Left lung (tissue), 4 donors: ENCODE measurements at regions not wholly inside any gene's neighbourhood (a gene's known extent, or its start where the extent isn't known, plus 50 kb on each side); places are given as distances from the start of the nearest gene placed in this dataset.
"Not testable (repeated sequence)": the region's sequence is repeated elsewhere in the genome, so short reads cannot be mapped to it uniquely, and the experiment has no call there.

Source experiments
- ATAC-seq: fragments of 200-7000 bp; cut with Tn5 transposase; one replicate; pipeline ENCODE4 v1.9.1; 2020; ENCODE audit warnings: moderate library complexity
- DNase-seq, 4 donors: peaks; one replicate each; pipeline ENCODE4 v3.0.0-alpha.2; 2013 to 2020
- H3K27ac ChIP-seq, 2 donors: fragments of 200-600 bp; sonication (generic) in 1 of 2; one replicate each; pipeline versions ENCODE4 v1.5.0 to v1.8.0; 2020 to 2021
- H3K27me3 ChIP-seq, 2 donors: fragments of 200-600 bp; sonication (generic) in 1 of 2; one replicate each; pipeline versions ENCODE4 v1.5.0 to v1.8.0; 2020 to 2021
- H3K36me3 ChIP-seq, 2 donors: fragments of 200-600 bp; sonication (generic) in 1 of 2; one replicate each; pipeline versions ENCODE4 v1.5.0 to v1.8.0; 2020 to 2021
- H3K4me1 ChIP-seq, 2 donors: fragments of 200-600 bp; one replicate each; pipeline ENCODE4 v1.8.0; 2021
- H3K4me3 ChIP-seq, 2 donors: fragments of 200-600 bp; sonication (generic) in 1 of 2; one replicate each; pipeline versions ENCODE4 v1.5.0 to v1.8.0; 2020 to 2021; ENCODE audit warnings: mild to moderate bottlenecking in 1 of 2
- H3K9me3 ChIP-seq, 2 donors: fragments of 200-600 bp; sonication (generic) in 1 of 2; one replicate each; pipeline versions ENCODE4 v1.5.0 to v1.8.0; 2020 to 2021
- intact Hi-C, 2 donors: fragments of 100-400 bp; cut with DNase I; formaldehyde crosslinking; loops; one replicate each; pipeline versions ENCODE4 v1.11.2 to v1.14.2; 2022
- TF ChIP-seq, protein P1 (sequence below), 2 donors: fragments of 200-600 bp; sonication (generic) in 1 of 2; IDR thresholded peaks; one replicate each; pipeline versions ENCODE4 v1.5.0 to v1.8.0; 2021; ENCODE audit warnings: antibody characterized with exemption in 2 of 2
- donor health status: DM: no; HTN: yes; CAD: no.
- donor health status: DM: no; HTN: no; CAD: no.

DNA sequence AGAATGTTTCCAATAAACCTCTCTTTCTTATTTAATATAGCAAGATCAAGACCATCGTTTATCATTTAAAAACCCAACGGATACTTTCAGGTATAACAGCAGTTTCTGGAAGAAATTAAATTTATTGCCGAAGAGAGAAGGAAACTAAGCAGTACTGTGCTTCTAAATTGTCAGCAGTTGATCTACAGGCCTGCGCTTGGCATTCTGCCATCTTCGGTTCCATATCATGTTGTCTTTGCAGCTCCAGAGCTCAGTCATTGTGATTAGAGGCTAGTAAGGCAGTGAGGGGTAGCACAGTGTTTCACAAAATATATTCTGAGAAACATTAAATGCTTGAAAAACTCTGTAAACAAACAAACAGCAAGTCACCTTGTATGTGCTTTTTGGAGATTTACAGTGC lies 301.3 kb downstream of the REEP3 start:
- DNase-seq, result no peak
- no peak for ATAC-seq
- Histone ChIP-seq H3K4me1 (no peaks in the 10 kb centered on the region), H3K27me3 (no peaks in the 10 kb centered on the region), H3K9me3 (peaks cover 0 to 8% of the 10 kb centered on the region in 2 donors), H3K36me3 (no peaks in the 10 kb centered on the region), H3K4me3 (no peak overlapping the region), H3K27ac (no peak overlapping the region)
- intact Hi-C loops, result no loop called here
- TF ChIP-seq, protein P1, sequence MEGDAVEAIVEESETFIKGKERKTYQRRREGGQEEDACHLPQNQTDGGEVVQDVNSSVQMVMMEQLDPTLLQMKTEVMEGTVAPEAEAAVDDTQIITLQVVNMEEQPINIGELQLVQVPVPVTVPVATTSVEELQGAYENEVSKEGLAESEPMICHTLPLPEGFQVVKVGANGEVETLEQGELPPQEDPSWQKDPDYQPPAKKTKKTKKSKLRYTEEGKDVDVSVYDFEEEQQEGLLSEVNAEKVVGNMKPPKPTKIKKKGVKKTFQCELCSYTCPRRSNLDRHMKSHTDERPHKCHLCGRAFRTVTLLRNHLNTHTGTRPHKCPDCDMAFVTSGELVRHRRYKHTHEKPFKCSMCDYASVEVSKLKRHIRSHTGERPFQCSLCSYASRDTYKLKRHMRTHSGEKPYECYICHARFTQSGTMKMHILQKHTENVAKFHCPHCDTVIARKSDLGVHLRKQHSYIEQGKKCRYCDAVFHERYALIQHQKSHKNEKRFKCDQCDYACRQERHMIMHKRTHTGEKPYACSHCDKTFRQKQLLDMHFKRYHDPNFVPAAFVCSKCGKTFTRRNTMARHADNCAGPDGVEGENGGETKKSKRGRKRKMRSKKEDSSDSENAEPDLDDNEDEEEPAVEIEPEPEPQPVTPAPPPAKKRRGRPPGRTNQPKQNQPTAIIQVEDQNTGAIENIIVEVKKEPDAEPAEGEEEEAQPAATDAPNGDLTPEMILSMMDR (IDR thresholded peaks at IDR 0.05), result no peak

DNA sequence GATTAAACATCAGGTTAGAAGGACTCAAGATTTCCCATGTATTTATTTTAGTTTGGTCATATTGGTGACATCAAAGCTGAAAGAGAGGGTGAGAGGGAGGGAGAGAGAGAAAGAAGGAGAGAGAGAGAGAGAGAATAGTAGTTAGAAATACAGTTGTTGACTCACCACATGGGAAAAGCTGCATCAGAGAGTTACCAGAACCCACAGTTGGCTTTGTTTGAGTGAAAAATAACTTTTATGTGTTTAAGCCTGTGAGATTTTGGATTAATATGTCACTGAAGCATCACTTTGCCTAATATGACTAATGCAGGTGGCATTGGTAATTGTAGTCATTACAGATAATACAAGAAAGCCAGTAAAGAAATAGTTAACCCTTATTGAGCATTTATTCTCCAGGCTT lies 303.9 kb downstream of the REEP3 start:
- TF ChIP-seq, protein P1 (IDR thresholded peaks at IDR 0.05), result no peak
- H3K9me3 ChIP-seq, result peaks cover 0 to 8% of the 10 kb centered on the region in 2 donors
- ATAC-seq, result no peak
- H3K27ac ChIP-seq, result no peak overlapping the region
- H3K36me3 ChIP-seq, result no peaks in the 10 kb centered on the region
- peaks cover 0 to 5% of the 10 kb centered on the region in 2 donors for H3K27me3 ChIP-seq
- intact Hi-C loops, result no loop called here
- H3K4me1 ChIP-seq, result no peaks in the 10 kb centered on the region
- no peak for DNase-seq
- no peak overlapping the region for H3K4me3 ChIP-seq

DNA sequence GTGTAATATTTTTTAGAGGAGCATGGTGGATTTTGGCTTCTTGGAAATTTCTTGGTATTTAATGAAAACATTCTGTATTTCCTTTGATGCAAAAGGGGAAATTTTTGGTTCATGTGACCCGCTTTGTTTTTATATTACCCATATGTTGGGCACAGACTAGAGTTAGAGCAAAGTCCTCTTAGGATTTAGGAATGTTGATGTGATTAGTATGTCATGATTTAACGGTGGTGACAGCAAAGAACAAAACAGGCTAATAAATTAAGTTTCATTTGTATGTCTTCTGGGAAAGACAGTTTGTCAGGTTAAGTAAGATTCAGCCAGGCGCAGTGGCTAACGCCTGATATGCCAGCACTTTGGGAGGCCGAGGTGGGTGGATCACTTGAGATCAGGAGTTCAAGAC lies 304.6 kb downstream of the REEP3 start:
- no peak for ATAC-seq
- no peak overlapping the region for H3K4me3 ChIP-seq
- H3K27ac ChIP-seq, result no peak overlapping the region
- H3K27me3 ChIP-seq, result peaks cover 0 to 5% of the 10 kb centered on the region in 2 donors
- H3K36me3 ChIP-seq, result no peaks in the 10 kb centered on the region
- DNase-seq, result no peak
- H3K4me1 ChIP-seq, result no peaks in the 10 kb centered on the region
- TF ChIP-seq, protein P1 (IDR thresholded peaks at IDR 0.05), result no peak
- peaks cover 0 to 8% of the 10 kb centered on the region in 2 donors for H3K9me3 ChIP-seq
- intact Hi-C loops, result no loop called here

DNA sequence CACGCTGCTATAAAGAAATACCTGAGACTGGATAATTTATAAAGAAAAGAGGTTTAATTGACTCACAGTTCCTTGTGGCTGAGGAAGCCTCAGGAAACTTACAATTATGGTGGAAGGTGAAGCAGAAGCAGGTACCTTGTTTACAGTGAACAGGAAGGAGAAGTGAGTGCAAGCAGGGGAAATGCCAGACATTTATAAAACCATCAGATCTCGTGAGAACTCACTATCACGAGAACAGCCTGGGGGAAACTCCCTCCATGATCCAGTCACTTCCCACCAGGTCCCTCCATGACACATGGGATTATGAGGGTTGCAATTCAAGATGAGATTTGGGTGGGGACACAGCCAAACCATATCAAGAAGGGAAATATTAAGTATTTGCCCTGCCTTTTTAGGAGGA lies 305.8 kb downstream of the REEP3 start:
- H3K4me3 ChIP-seq, H3K9me3 ChIP-seq, intact Hi-C loops, H3K27ac ChIP-seq, H3K4me1 ChIP-seq, ATAC-seq, DNase-seq, H3K36me3 ChIP-seq, H3K27me3 ChIP-seq: not testable (repeated sequence)

DNA sequence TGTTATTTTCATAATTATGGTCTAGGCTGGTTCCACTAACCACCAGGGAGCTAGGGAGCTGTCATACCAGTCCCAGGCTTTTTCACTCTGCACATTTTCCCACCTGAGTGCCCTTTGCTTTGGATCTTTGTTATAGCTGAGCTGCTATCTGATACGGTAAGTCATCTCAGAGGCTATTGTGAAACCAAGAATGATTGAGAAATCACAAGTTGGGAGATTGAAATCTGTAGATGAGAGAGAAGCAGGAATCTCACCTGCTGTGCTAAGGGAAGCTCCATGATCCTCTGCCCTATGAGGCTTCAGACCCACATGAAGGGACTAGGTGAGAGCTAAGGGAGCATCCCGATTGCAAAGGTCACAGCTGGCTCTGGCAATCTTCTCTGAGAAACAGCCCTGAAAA lies 307.8 kb downstream of the REEP3 start:
- intact Hi-C loops, result no loop called here
- ATAC-seq (no peak), DNase-seq (no peak)
- Histone ChIP-seq H3K4me1 (no peaks in the 10 kb centered on the region), H3K9me3 (no peaks in the 10 kb centered on the region), H3K36me3 (no peaks in the 10 kb centered on the region), H3K27ac (no peak overlapping the region), H3K27me3 (peaks cover 0 to 5% of the 10 kb centered on the region in 2 donors), H3K4me3 (no peak overlapping the region)
- TF ChIP-seq, protein P1 (IDR thresholded peaks at IDR 0.05), result no peak

DNA sequence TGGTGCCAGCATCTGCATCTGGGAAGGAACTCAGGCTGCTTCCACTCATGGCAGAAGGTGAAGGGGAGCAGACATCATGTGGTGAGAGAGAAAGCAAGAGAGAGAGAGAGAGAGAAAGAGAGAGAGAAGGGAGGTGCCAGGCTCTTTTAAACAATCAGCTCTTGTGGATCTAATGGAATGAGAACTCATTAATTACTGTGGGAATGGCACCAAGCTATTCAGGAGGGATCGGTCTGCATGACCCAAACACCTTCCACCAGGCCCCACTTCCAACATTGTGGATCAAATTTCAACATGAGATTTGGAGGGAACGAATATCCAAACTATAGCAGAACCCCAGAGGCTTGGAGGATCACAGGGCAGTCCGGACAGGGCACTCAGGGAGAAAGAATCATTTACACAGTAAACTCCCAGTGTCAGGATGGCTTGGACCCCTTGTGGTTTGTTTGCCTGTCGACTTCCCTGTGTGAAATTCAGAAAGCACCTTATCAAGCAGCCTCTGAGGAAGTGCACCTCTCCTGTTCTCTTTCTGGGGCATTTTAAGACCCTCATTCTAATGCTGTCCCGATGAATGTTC lies 308.5 kb downstream of the REEP3 start:
- peaks cover 0 to 5% of the 10 kb centered on the region in 2 donors for H3K27me3 ChIP-seq
- TF ChIP-seq, protein P1 (IDR thresholded peaks at IDR 0.05), result no peak
- ATAC-seq, result no peak
- H3K9me3 ChIP-seq, result no peaks in the 10 kb centered on the region
- no peaks in the 10 kb centered on the region for H3K4me1 ChIP-seq
- intact Hi-C loops, result no loop called here
- DNase-seq, result no peak
- H3K36me3 ChIP-seq, result no peaks in the 10 kb centered on the region
- no peak overlapping the region for H3K4me3 ChIP-seq
- H3K27ac ChIP-seq, result no peak overlapping the region
